ENCODE measurements at regions not wholly inside any gene's neighbourhood (a gene's known extent, or its start where the extent isn't known, plus 50 kb on each side); places are given as distances from the start of the nearest gene placed in this dataset.

GRCh38 chr18:2096551-2096950, 474.8 kb downstream of the METTL4 start:
- DNase-seq (ENCODE audit: low read depth) = no peak

GRCh38 chr18:2100694-2101213, 470.6 kb downstream of the METTL4 start:
- DNase-seq (ENCODE audit: low read depth) = no peak

- DNase-seq (ENCODE audit: low read depth) = no peak
Measured at GRCh38 chr18:2102022-2102421, 469.3 kb downstream of the METTL4 start.

- no peak for DNase-seq (ENCODE audit: low read depth)
Measured at GRCh38 chr18:2103299-2103698, 468.0 kb downstream of the METTL4 start.

GRCh38 chr18:2104620-2105462, 466.5 kb downstream of the METTL4 start:
- peak; percentile 70 for DNase-seq (ENCODE audit: low read depth)

GRCh38 chr18:2108591-2108990, 462.7 kb downstream of the METTL4 start:
- DNase-seq (ENCODE audit: low read depth) = no peak

GRCh38 chr18:2111456-2111855, 459.8 kb downstream of the METTL4 start:
- DNase-seq (ENCODE audit: low read depth) = peak; percentile 10

- no peak for DNase-seq (ENCODE audit: low read depth)
Measured at GRCh38 chr18:2112435-2113045, 458.8 kb downstream of the METTL4 start.

GRCh38 chr18:2114289-2114688, 457.0 kb downstream of the METTL4 start:
- DNase-seq (ENCODE audit: low read depth) = no peak

GRCh38 chr18:2114765-2115164, 456.5 kb downstream of the METTL4 start:
- DNase-seq (ENCODE audit: low read depth) = peak; percentile 17

GRCh38 chr18:2121224-2121623, 450.1 kb downstream of the METTL4 start:
- DNase-seq (ENCODE audit: low read depth) = no peak

GRCh38 chr18:2123077-2123476, 448.2 kb downstream of the METTL4 start:
- DNase-seq (ENCODE audit: low read depth) = no peak

GRCh38 chr18:2134364-2134763, 436.9 kb downstream of the METTL4 start:
- DNase-seq (ENCODE audit: low read depth) = no peak

- DNase-seq (ENCODE audit: low read depth) = no peak
Measured at GRCh38 chr18:2135309-2135708, 436.0 kb downstream of the METTL4 start.

GRCh38 chr18:2138552-2138951, 432.8 kb downstream of the METTL4 start:
- DNase-seq (ENCODE audit: low read depth) = no peak

GRCh38 chr18:2139691-2140090, 431.6 kb downstream of the METTL4 start:
- DNase-seq (ENCODE audit: low read depth) = no peak

- DNase-seq (ENCODE audit: low read depth) = no peak
Measured at GRCh38 chr18:2143636-2144035, 427.7 kb downstream of the METTL4 start.

GRCh38 chr18:2144811-2145210, 426.5 kb downstream of the METTL4 start:
- DNase-seq (ENCODE audit: low read depth) = no peak

- DNase-seq (ENCODE audit: low read depth) = no peak
Measured at GRCh38 chr18:2146092-2146491, 425.2 kb downstream of the METTL4 start.

GRCh38 chr18:2146754-2147153, 424.6 kb downstream of the METTL4 start:
- no peak for DNase-seq (ENCODE audit: low read depth)

GRCh38 chr18:2147476-2148230, 423.7 kb downstream of the METTL4 start:
- no peak for DNase-seq (ENCODE audit: low read depth)

GRCh38 chr18:2148823-2149222, 422.5 kb downstream of the METTL4 start:
- DNase-seq (ENCODE audit: low read depth) = no peak
